Psoas muscle (tissue), 7 donors: ENCODE measurements at regions not wholly inside any gene's neighbourhood (a gene's known extent, or its start where the extent isn't known, plus 50 kb on each side); places are given as distances from the start of the nearest gene placed in this dataset.

Experiments used
- ATAC-seq, 4 donors: fragments of 200-7000 bp; cut with Tn5 transposase; one replicate each; pipeline ENCODE4 v1.9.1; 2020; ENCODE audit warnings: moderate library complexity in 3 of 4, mild to moderate bottlenecking in 2 of 4
- DNase-seq, 2 donors: peaks; one replicate each; pipeline ENCODE4 v3.0.0-alpha.2; 2020
- H3K27ac ChIP-seq: fragments of 200-600 bp; one replicate; pipeline ENCODE4 v1.8.0; 2022
- H3K27me3 ChIP-seq, 3 donors: fragments of 200-600 bp in 1 of 3; one replicate each; pipeline versions ENCODE4 v1.6.1 to v1.8.0; 2013 to 2022; ENCODE audit warnings: low read length in 2 of 3, mild to moderate bottlenecking in 2 of 3, moderate library complexity in 1 of 3; ENCODE audit not compliant: insufficient read depth in 3 of 3
- H3K36me3 ChIP-seq, 2 donors: fragments of 200-600 bp in 1 of 2; one replicate each; pipeline versions ENCODE4 v1.6.1 to v1.8.0; 2013 to 2022; ENCODE audit warnings: low read depth in 1 of 2, mild to moderate bottlenecking in 1 of 2, moderate library complexity in 1 of 2; ENCODE audit not compliant: insufficient read depth in 1 of 2
- H3K4me1 ChIP-seq: fragments of 200-600 bp; one replicate; pipeline ENCODE4 v1.8.0; 2022
- H3K4me3 ChIP-seq: fragments of 200-600 bp; one replicate; pipeline ENCODE4 v1.8.0; 2022; ENCODE audit warnings: mild to moderate bottlenecking
- H3K9me3 ChIP-seq: fragments of 200-600 bp; one replicate; pipeline ENCODE4 v1.8.0; 2022
- CTCF ChIP-seq: fragments of 200-600 bp; IDR thresholded peaks from one replicate; pipeline ENCODE4 v1.8.0; 2022; ENCODE audit warnings: antibody characterized with exemption
- WGBS, 3 donors: extraction: QIAGEN DNeasy Blood & Tissue Kit; methylation state at CpG; one replicate each; pipeline versions ENCODE4 v1.1.6 to v1.1.7; 2013; 5-methylcytosine and 5-hydroxymethylcytosine counted together
- intact Hi-C, 2 donors: fragments of 100-400 bp; cut with DNase I; formaldehyde crosslinking; loops; one replicate each; pipeline versions ENCODE4 v1.11.0 to v1.14.2; 2022
- donor health status: healthy with polysubstance abuse.
- donor health status: DM: no; HTN: no; CAD: no; lungs with moderate emphysema.
- donor health status: Bipolar disorder and iron deficiency.
- donor health status: healthy.
- donor health status: DM: yes; HTN: yes; CAD: no.
- donor health status: DM: no; HTN: no; CAD: no.
- donor health status: DM: yes; HTN: yes; CAD: no.

- no peaks in the 10 kb centered on the region for H3K9me3 ChIP-seq
- H3K27ac ChIP-seq, result no peak overlapping the region
- H3K27me3 ChIP-seq, result no peaks in the 10 kb centered on the region
- no peaks in the 10 kb centered on the region for H3K4me1 ChIP-seq
- 50 to 58% (median 50%) methylated on average over 10 of the region's 10 CpGs for WGBS, 3 donors
- intact Hi-C loops, result no loop called here
- TF ChIP-seq CTCF, result no peak
- no peaks in the 10 kb centered on the region for H3K36me3 ChIP-seq
- peak in 2 of 4 donors; percentile 43 to 49 for ATAC-seq
- H3K4me3 ChIP-seq, result no peak overlapping the region
- no peak for DNase-seq
Measured at GRCh38 chr20:11144114-11144950, 470.5 kb upstream of the JAG1 start.

GRCh38 chr20:11145616-11146015 is 471.8 kb upstream of the JAG1 start:
- intact Hi-C loops, result no loop called here
- ATAC-seq (no peak), DNase-seq (no peak)
- Histone ChIP-seq H3K36me3 (no peaks in the 10 kb centered on the region), H3K4me1 (no peaks in the 10 kb centered on the region), H3K27ac (no peak overlapping the region), H3K27me3 (no peaks in the 10 kb centered on the region), H3K4me3 (no peak overlapping the region), H3K9me3 (no peaks in the 10 kb centered on the region)
- no peak for TF ChIP-seq CTCF
- WGBS, 3 donors, result 39 to 46% (median 45%) methylated on average over 3 of the region's 3 CpGs

- DNase-seq, result no peak
- Histone ChIP-seq H3K9me3 (no peaks in the 10 kb centered on the region), H3K36me3 (no peaks in the 10 kb centered on the region), H3K27ac (no peak overlapping the region), H3K4me3 (no peak overlapping the region), H3K27me3 (no peaks in the 10 kb centered on the region), H3K4me1 (no peaks in the 10 kb centered on the region)
- TF ChIP-seq CTCF, result no peak
- no peak for ATAC-seq
- 41 to 59% (median 46%) methylated on average over 1 of the region's 1 CpG for WGBS, 3 donors
- intact Hi-C loops, result no loop called here
Measured at GRCh38 chr20:11153819-11154218, 480.0 kb upstream of the JAG1 start.

- no peaks in the 10 kb centered on the region for H3K9me3 ChIP-seq
- no peak for DNase-seq
- H3K36me3 ChIP-seq, result no peaks in the 10 kb centered on the region
- H3K27ac ChIP-seq, result no peak overlapping the region
- intact Hi-C loops, result no loop called here
- no peak for ATAC-seq
- H3K4me3 ChIP-seq, result no peak overlapping the region
- H3K4me1 ChIP-seq, result peaks cover 6% of the 10 kb centered on the region
- TF ChIP-seq CTCF, result no peak
- no peaks in the 10 kb centered on the region for H3K27me3 ChIP-seq
- 77 to 86% (median 83%) methylated on average over 1 of the region's 1 CpG for WGBS, 3 donors
Measured at GRCh38 chr20:11155156-11155756, 481.5 kb upstream of the JAG1 start.
